ENCODE measurements at regions not wholly inside any gene's neighbourhood (a gene's known extent, or its start where the extent isn't known, plus 50 kb on each side); places are given as distances from the start of the nearest gene placed in this dataset.

GRCh38 chr7:21030237-21030871, 243.7 kb upstream of the SP8 start:
- no peak for DNase-seq

DNA sequence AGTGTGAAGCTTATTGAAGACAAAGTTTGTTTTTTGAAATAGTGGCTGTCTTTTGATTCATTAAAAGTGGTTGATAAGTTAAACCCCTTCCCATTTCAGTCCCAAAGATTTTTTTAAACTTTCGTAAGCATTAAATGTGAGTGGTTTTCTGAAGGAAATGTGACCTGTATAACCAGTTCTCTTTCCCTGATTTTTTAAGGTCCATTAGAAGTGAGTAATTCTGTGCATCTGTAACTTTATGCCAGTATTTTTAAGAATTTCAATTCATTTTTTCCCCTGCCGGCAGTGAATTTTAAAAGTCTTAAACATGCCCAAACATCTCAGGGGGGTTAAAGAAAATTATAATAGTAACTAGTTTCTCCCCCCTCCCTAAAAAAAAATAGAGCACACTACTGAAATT, 254.6 kb upstream of the SP8 start:
- DNase-seq: no peak

DNA sequence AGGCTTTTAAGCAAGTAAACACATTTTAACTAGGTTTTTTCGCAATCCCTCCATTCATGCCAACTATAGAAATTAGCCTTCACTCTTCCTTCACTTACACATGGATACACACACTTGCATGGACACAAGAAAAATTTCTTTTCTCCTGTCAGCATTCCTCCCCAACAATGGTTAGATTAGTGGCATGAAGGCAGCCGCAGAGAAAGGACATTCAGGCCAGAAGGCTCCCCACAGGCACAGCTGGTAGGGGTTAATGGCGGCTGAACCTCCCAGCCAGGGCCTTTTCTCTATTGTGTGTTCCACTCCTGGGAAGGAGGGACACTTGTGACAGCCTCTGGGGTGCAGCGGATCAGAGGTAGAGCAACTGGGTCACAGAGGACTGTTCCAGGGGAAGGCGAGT, 255.0 kb upstream of the SP8 start:
- no peak for DNase-seq

- no peak for DNase-seq
Measured at GRCh38 chr7:21044384-21044783, 257.7 kb upstream of the SP8 start.

- peak; percentile 7 for DNase-seq
Measured at GRCh38 chr7:21044913-21045568, 258.4 kb upstream of the SP8 start.

GRCh38 chr7:21051865-21052264, 265.2 kb upstream of the SP8 start:
- DNase-seq: no peak

GRCh38 chr7:21054427-21055112, 267.9 kb upstream of the SP8 start:
- DNase-seq: no peak

DNA sequence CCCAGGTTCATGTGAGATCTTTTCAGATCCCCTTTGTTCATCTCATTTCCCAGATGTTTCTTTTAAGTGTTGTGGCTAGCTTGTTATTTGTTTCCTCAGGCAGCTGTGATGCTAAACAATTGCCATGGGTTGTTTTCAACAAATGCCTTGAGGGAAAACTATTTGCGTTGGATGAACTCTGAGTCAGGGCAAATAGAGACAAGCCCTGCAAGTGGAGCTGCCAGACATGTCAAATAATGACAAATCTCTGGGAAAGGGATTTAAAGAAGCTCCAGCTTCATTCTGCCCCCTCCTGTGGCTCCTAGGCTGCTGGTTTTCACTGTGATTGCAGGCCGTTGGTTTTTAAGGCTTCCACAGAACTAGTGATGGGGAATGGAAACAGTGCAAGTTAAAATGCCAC, 272.4 kb upstream of the SP8 start:
- no peak for DNase-seq

- no peak for DNase-seq
Measured at GRCh38 chr7:21063106-21063505, 276.4 kb upstream of the SP8 start.

DNA sequence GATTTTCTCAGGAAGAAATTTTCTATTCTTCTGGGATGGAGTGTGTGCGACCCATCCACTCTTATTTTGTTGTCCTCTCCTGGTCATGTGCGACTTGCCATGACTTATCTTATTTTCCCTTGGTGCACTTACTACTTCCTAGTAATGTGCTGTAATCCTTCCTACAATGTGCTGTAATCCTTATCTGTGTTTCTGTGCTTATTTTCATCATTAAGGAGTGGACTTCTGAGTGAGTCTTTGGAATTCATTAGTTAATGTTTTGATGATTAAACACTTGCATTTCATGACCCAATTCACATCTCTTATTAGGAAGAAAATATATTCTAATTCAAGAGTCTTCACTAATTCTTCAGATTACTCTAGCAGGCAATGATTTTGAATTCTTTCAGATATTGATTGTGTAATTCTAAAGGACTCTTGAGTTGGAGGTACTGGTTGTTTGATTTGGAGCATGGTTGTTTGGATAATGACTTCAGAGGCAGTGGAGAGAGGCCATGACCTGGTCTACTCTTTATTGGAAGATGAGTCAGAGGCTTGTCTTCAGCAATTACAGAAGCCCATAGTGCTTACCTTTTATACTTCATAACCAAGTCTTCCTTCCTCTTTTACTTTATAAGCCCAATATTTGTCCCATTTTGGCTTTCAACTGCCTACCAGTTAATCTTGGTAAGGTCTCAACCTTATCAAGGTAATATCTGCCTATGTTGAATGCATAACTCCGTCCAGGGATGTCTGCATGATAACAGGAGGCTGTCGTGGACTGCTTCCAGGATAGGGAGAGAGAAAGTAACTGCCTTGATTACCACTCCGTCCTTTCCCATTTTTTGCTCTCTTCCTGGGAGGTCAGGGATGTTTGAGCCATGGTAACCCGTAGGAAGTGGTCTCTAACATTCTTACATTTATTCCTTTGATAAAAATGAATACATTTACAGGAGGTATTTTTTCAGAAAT, 278.3 kb upstream of the SP8 start:
- no peak for DNase-seq

DNA sequence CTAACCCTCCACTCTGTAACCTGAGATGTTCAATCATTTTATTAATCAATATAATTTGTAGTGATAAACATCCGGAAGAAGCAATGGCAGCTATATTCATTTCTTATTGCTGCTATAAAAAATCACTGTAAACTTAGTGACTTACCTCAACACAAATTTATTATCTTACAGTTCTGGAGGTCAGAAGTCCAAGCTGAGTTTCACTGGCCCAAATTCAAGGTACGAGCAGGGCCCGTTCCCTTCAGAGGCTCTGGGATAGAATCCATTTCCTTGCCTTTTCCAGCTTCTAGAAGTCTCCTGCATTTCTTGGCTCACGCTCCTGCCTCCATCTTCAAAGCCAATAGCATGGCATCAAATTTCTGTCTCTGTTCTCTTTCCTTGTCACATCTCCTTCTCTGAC, 279.5 kb upstream of the SP8 start:
- DNase-seq: no peak

- no peak for DNase-seq
Measured at GRCh38 chr7:21067216-21067615, 280.5 kb upstream of the SP8 start.

GRCh38 chr7:21070571-21071090, 283.9 kb upstream of the SP8 start:
- DNase-seq: no peak

DNA sequence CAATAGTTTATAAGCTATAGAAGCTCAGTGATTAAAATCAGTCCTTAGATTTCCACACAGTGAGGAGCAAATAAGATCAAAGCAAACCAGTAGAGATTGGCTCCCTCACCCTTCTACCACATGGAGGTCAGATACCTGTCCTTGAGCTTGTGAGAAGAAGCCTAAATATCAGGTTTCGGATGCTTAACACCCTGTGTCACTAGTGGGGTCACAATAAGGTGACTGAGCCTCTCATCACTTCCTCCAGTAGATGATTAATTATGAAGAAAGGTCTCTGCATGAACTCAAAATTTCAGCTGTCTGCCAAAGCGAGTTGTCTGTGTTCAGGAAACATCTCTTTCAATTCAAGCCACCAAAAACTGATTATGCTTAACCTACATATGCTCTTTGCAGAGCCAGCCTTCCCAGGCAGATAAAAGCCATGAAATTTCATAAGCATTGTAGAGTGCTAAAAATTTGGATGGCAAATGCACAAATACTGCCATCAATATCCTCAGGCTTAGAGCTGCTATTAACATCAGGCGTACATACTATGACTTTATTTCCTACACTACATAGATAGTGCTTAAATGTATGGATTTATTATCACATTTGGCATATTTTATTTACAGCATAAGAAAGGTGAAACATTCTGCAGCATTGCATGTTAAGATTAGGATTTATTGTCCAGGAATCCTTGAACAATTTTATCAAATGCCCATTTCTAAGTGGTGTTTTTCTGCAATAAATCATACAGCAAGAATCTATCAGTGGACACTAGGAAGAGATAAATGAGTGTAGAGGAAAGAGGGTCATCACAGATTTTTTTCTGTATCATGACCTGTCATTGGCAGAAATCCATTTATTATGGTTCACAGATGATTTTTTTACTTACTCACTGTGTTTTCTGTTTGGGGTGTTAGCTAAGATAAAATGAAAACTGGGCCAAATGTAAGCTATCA, 285.1 kb upstream of the SP8 start:
- no peak for DNase-seq

GRCh38 chr7:21076054-21076453, 289.4 kb upstream of the SP8 start:
- DNase-seq: peak; percentile 59

DNA sequence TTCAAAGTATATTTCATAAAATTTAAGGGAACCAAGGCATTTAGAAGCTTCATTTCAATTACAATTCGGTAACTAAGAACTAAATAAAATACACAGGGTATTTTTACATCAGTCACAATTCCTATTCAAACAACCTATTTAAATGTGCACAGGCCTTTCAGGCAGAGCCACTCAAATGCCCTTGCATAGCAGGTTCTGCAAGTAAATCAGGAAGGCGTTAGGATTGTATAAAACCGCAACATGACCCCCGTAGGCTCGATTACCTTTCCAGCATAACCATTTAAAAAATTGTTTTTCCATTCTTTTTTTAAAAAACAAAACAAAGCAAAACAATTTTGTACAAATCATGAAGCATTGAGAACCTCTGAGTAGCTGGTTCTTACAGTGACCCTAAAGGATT, 289.9 kb upstream of the SP8 start:
- no peak for DNase-seq

DNA sequence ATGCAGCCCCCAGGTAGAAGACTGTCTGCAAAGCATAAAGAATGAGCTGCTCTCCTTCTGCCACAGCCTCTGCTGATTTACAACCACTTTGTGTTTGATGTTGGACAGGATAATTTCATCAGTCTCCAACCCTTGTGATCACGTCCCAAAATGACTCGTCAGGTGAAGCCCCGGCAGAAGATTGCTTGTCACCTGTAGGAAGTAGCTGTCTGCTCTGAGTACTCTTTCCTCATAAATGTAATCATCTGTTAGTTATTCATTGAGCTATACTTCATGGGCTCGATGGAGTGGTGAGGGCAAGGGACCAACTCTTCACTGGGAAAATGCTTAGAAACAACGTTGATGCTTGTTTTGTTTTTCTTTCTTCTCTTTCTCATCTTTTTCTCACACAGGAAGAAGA, 290.9 kb upstream of the SP8 start:
- no peak for DNase-seq

GRCh38 chr7:21084286-21084685, 297.6 kb upstream of the SP8 start:
- DNase-seq: no peak

DNA sequence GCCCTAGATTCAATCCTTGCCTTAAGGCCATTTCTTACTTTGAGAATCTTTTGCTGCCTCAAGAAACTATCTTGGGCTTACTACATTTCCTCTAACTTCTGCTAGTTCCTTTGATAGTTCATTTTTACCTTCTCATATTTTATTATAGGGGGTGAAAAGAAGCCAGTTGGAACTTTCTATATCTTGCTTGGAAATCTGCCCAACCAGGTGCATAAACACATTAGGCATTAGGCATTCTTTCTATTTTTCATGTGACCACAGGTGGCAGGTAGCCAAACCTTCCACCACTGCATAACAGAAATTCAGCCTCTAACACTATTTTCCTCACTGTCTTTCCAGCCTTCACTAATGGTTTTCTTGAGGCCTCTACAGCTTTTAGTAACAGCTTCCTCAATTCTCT, 300.0 kb upstream of the SP8 start:
- no peak for DNase-seq

GRCh38 chr7:21089653-21090052, 303.0 kb upstream of the SP8 start:
- DNase-seq: no peak

- no peak for DNase-seq
Measured at GRCh38 chr7:21092766-21093702, 306.3 kb upstream of the SP8 start.
